ENCODE measurements at regions not wholly inside any gene's neighbourhood (a gene's known extent, or its start where the extent isn't known, plus 50 kb on each side); places are given as distances from the start of the nearest gene placed in this dataset.

- DNase-seq (ENCODE audit: low read depth, low spot score) = no peak
- H3K4me3 ChIP-seq (ENCODE audit: low read length) = no peak overlapping the region
Observed at GRCh38 chr5:8289779-8290178, 420.8 kb downstream of the MTRR start.

- no peak for DNase-seq (ENCODE audit: low read depth, low spot score)
- H3K4me3 ChIP-seq (ENCODE audit: low read length) = no peak overlapping the region
Observed at GRCh38 chr5:8290721-8291120, 421.8 kb downstream of the MTRR start.

GRCh38 chr5:8291641-8292040, 422.7 kb downstream of the MTRR start:
- DNase-seq (ENCODE audit: low read depth, low spot score) = no peak
- H3K4me3 ChIP-seq (ENCODE audit: low read length) = no peak overlapping the region

- H3K4me3 ChIP-seq (ENCODE audit: low read length) = no peak overlapping the region
Observed at GRCh38 chr5:8295141-8295540, 426.2 kb downstream of the MTRR start.

GRCh38 chr5:8299716-8300115, 430.8 kb downstream of the MTRR start:
- no peak overlapping the region for H3K4me3 ChIP-seq (ENCODE audit: low read length)
- no peak for DNase-seq (ENCODE audit: low read depth, low spot score)

More at GRCh38 chr5:8295141-8295540, 426.2 kb downstream of the MTRR start:
- DNase-seq (ENCODE audit: low read depth, low spot score) = no peak

GRCh38 chr5:8304341-8304740, 435.4 kb downstream of the MTRR start:
- no peak for DNase-seq (ENCODE audit: low read depth, low spot score)
- no peak overlapping the region for H3K4me3 ChIP-seq (ENCODE audit: low read length)

GRCh38 chr5:8306288-8306896, 437.4 kb downstream of the MTRR start:
- no peak for DNase-seq (ENCODE audit: low read depth, low spot score)
- no peak overlapping the region for H3K4me3 ChIP-seq (ENCODE audit: low read length)

GRCh38 chr5:8314965-8315364, 446.0 kb downstream of the MTRR start:
- no peak overlapping the region for H3K4me3 ChIP-seq (ENCODE audit: low read length)
- no peak for DNase-seq (ENCODE audit: low read depth, low spot score)

GRCh38 chr5:8316608-8317280, 447.8 kb downstream of the MTRR start:
- H3K4me3 ChIP-seq (ENCODE audit: low read length) = no peak overlapping the region
- DNase-seq (ENCODE audit: low read depth, low spot score) = no peak

- DNase-seq (ENCODE audit: low read depth, low spot score) = no peak
- H3K4me3 ChIP-seq (ENCODE audit: low read length) = no peak overlapping the region
Observed at GRCh38 chr5:8317335-8317734, 448.4 kb downstream of the MTRR start.

GRCh38 chr5:8320244-8320643, 451.3 kb downstream of the MTRR start:
- no peak overlapping the region for H3K4me3 ChIP-seq (ENCODE audit: low read length)
- no peak for DNase-seq (ENCODE audit: low read depth, low spot score)

GRCh38 chr5:8321272-8321671, 452.3 kb downstream of the MTRR start:
- H3K4me3 ChIP-seq (ENCODE audit: low read length) = no peak overlapping the region
- no peak for DNase-seq (ENCODE audit: low read depth, low spot score)

- no peak for DNase-seq (ENCODE audit: low read depth, low spot score)
- H3K4me3 ChIP-seq (ENCODE audit: low read length) = no peak overlapping the region
Observed at GRCh38 chr5:8322484-8322883, 453.5 kb downstream of the MTRR start.

- no peak for DNase-seq (ENCODE audit: low read depth, low spot score)
- no peak overlapping the region for H3K4me3 ChIP-seq (ENCODE audit: low read length)
Observed at GRCh38 chr5:8327016-8327415, 458.1 kb downstream of the MTRR start.

- no peak for DNase-seq (ENCODE audit: low read depth, low spot score)
- no peak overlapping the region for H3K4me3 ChIP-seq (ENCODE audit: low read length)
Observed at GRCh38 chr5:8329773-8330172, 460.8 kb downstream of the MTRR start.

GRCh38 chr5:8332666-8333445, 463.9 kb downstream of the MTRR start:
- H3K4me3 ChIP-seq (ENCODE audit: low read length) = no peak overlapping the region
- DNase-seq (ENCODE audit: low read depth, low spot score) = no peak

- DNase-seq (ENCODE audit: low read depth, low spot score) = no peak
Observed at GRCh38 chr5:8333485-8333884, 464.5 kb downstream of the MTRR start.

GRCh38 chr5:8333977-8334376, 465.0 kb downstream of the MTRR start:
- no peak for DNase-seq (ENCODE audit: low read depth, low spot score)
- H3K4me3 ChIP-seq (ENCODE audit: low read length) = no peak overlapping the region

More at GRCh38 chr5:8333485-8333884, 464.5 kb downstream of the MTRR start:
- H3K4me3 ChIP-seq (ENCODE audit: low read length) = no peak overlapping the region

GRCh38 chr5:8340261-8340660, 471.3 kb downstream of the MTRR start:
- DNase-seq (ENCODE audit: low read depth, low spot score) = no peak
- H3K4me3 ChIP-seq (ENCODE audit: low read length) = no peak overlapping the region

GRCh38 chr5:8340739-8341344, 471.9 kb downstream of the MTRR start:
- no peak overlapping the region for H3K4me3 ChIP-seq (ENCODE audit: low read length)
- DNase-seq (ENCODE audit: low read depth, low spot score) = no peak
